ENCODE measurements at regions not wholly inside any gene's neighbourhood (a gene's known extent, or its start where the extent isn't known, plus 50 kb on each side); places are given as distances from the start of the nearest gene placed in this dataset.

DNA sequence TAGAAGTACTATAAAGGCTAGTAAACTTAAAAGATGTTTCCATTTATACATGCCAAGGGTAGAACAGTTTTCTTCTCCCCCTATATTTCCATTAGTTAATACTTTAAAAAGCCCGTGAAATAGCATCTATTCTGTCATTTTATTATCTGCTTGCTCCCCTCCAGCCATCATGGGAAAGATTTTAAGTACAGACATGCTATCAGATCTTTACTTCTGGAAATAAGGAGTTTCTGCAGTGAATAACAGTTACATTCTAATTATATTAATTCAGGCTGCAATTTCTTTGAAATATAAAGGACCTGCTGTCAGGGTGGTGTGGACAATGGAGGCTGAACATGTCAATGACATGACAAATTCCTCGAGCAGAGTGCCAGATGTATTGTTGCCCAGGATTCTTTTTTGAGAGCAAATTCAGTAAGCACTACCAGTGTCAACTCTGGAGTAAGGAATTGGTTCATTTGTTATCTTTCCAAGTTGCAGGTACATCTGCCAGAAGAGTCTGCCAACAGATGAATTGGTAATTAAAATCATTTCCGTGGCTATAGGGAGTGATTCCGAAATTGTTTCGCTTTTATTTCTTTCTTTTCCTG lies 151.3 kb downstream of the BTG1 start:
- TF ChIP-seq, protein P1, sequence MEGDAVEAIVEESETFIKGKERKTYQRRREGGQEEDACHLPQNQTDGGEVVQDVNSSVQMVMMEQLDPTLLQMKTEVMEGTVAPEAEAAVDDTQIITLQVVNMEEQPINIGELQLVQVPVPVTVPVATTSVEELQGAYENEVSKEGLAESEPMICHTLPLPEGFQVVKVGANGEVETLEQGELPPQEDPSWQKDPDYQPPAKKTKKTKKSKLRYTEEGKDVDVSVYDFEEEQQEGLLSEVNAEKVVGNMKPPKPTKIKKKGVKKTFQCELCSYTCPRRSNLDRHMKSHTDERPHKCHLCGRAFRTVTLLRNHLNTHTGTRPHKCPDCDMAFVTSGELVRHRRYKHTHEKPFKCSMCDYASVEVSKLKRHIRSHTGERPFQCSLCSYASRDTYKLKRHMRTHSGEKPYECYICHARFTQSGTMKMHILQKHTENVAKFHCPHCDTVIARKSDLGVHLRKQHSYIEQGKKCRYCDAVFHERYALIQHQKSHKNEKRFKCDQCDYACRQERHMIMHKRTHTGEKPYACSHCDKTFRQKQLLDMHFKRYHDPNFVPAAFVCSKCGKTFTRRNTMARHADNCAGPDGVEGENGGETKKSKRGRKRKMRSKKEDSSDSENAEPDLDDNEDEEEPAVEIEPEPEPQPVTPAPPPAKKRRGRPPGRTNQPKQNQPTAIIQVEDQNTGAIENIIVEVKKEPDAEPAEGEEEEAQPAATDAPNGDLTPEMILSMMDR (conservative IDR thresholded peaks at IDR 0.05; ENCODE audit: low read length): no peak
- no peak for TF ChIP-seq EZH2phosphoT487 (IDR thresholded peaks at IDR 0.05; ENCODE audit: borderline replicate concordance, low read depth, low read length)
